Inflammatory macrophage treated with lipopolysaccharide for 1 hour (primary cell): ENCODE measurements at regions not wholly inside any gene's neighbourhood (a gene's known extent, or its start where the extent isn't known, plus 50 kb on each side); places are given as distances from the start of the nearest gene placed in this dataset.

Experiments
- DNase-seq, 2 donors: peaks; one replicate each; pipeline ENCODE4 v3.0.0-alpha.2; 2020 to 2022

GRCh38 chr9:87122947-87123685 is 175.8 kb upstream of the GAS1 start:
- peak in 1 of 2 donors; percentile 6 for DNase-seq

- no peak for DNase-seq
Observed at GRCh38 chr9:87123830-87124229, 176.5 kb upstream of the GAS1 start.

- no peak for DNase-seq
Observed at GRCh38 chr9:87125819-87126218, 178.5 kb upstream of the GAS1 start.

- DNase-seq: no peak
Observed at GRCh38 chr9:87127543-87127942, 180.2 kb upstream of the GAS1 start.

GRCh38 chr9:87127978-87128614 is 180.8 kb upstream of the GAS1 start:
- no peak for DNase-seq

- no peak for DNase-seq
Observed at GRCh38 chr9:87128844-87129493, 181.7 kb upstream of the GAS1 start.

- no peak for DNase-seq
Observed at GRCh38 chr9:87135074-87135473, 187.8 kb upstream of the GAS1 start.

- DNase-seq: no peak
Observed at GRCh38 chr9:87137718-87138117, 190.4 kb upstream of the GAS1 start.

- no peak for DNase-seq
Observed at GRCh38 chr9:87138128-87139040, 191.1 kb upstream of the GAS1 start.

- DNase-seq: no peak
Observed at GRCh38 chr9:87139099-87139730, 191.9 kb upstream of the GAS1 start.

- no peak for DNase-seq
Observed at GRCh38 chr9:87140142-87140541, 192.8 kb upstream of the GAS1 start.

- DNase-seq: no peak
Observed at GRCh38 chr9:87140605-87141109, 193.4 kb upstream of the GAS1 start.

- DNase-seq: no peak
Observed at GRCh38 chr9:87141124-87141523, 193.8 kb upstream of the GAS1 start.

GRCh38 chr9:87146933-87147332 is 199.6 kb upstream of the GAS1 start:
- DNase-seq: no peak

- DNase-seq: no peak
Observed at GRCh38 chr9:87147839-87148238, 200.5 kb upstream of the GAS1 start.

GRCh38 chr9:87148331-87149104 is 201.2 kb upstream of the GAS1 start:
- DNase-seq: peak; percentile 5 to 20

GRCh38 chr9:87149799-87150198 is 202.5 kb upstream of the GAS1 start:
- no peak for DNase-seq

GRCh38 chr9:87152256-87152655 is 204.9 kb upstream of the GAS1 start:
- DNase-seq: no peak

- no peak for DNase-seq
Observed at GRCh38 chr9:87156247-87156646, 208.9 kb upstream of the GAS1 start.

GRCh38 chr9:87157366-87158031 is 210.2 kb upstream of the GAS1 start:
- no peak for DNase-seq

- no peak for DNase-seq
Observed at GRCh38 chr9:87158765-87159164, 211.5 kb upstream of the GAS1 start.
